SK-N-SH treated with all-trans-retinoic acid at 6 μM for 48 hours (cell line): ENCODE measurements at regions not wholly inside any gene's neighbourhood (a gene's known extent, or its start where the extent isn't known, plus 50 kb on each side); places are given as distances from the start of the nearest gene placed in this dataset.

Experiments
- ATAC-seq: fragments of 200-7000 bp; cut with Tn5 transposase; 3 replicates; pipeline ENCODE4 v1.9.1; 2020; ENCODE audit warnings: mild to moderate bottlenecking, moderate library complexity
- ARNTL ChIP-seq: fragments of 450-650 bp; formaldehyde crosslinking; IDR thresholded peaks from 2 replicates; pipeline ENCODE4 v1.5.0; 2020; ENCODE audit warnings: low read depth, mild to moderate bottlenecking, moderate library complexity, borderline replicate concordance
- BACH2 ChIP-seq: fragments of 250-450 bp; sonication (Bioruptor Pico); IDR thresholded peaks from 2 replicates; pipeline ENCODE4 v1.9.0; 2021; ENCODE audit warnings: mild to moderate bottlenecking, borderline replicate concordance
- CREB5 ChIP-seq: fragments of 250-450 bp; sonication (Bioruptor Pico); IDR thresholded peaks from 2 replicates; pipeline ENCODE4 v1.5.1; 2020; ENCODE audit warnings: low read depth, mild to moderate bottlenecking, moderate library complexity
- CSDC2 ChIP-seq: fragments of 250-450 bp; sonication (Bioruptor Pico); IDR thresholded peaks from 2 replicates; pipeline ENCODE4 v1.5.0; 2020; ENCODE audit warnings: mild to moderate bottlenecking, moderate library complexity
- ESRRG ChIP-seq: fragments of 250-450 bp; sonication (Bioruptor Pico); IDR thresholded peaks from 2 replicates; pipeline ENCODE4 v1.6.1; 2021; ENCODE audit warnings: mild to moderate bottlenecking
- GLIS3 ChIP-seq: fragments of 250-450 bp; sonication (Bioruptor Pico); IDR thresholded peaks from 2 replicates; pipeline ENCODE4 v1.5.0; 2020; ENCODE audit warnings: mild to moderate bottlenecking, moderate library complexity
- ISL1 ChIP-seq: fragments of 250-450 bp; sonication (Bioruptor Pico); IDR thresholded peaks from 2 replicates; pipeline ENCODE4 v2.1.2; 2022; ENCODE audit warnings: mild to moderate bottlenecking, moderate library complexity
- OSR1 ChIP-seq: fragments of 250-450 bp; sonication (Bioruptor Pico); IDR thresholded peaks from 2 replicates; pipeline ENCODE4 v1.8.0; 2022; ENCODE audit warnings: moderate library complexity, mild to moderate bottlenecking, inconsistent platforms
- PPARA ChIP-seq: fragments of 250-450 bp; sonication (Bioruptor Pico); IDR thresholded peaks from 2 replicates; pipeline ENCODE4 v1.5.0; 2020; ENCODE audit warnings: mild to moderate bottlenecking, borderline replicate concordance
- SNAI2 ChIP-seq: fragments of 250-450 bp; sonication (Bioruptor Pico); IDR thresholded peaks from 2 replicates; pipeline ENCODE4 v1.5.0; 2020; ENCODE audit warnings: mild to moderate bottlenecking, moderate library complexity
- TCF4 ChIP-seq: fragments of 250-450 bp; sonication (Bioruptor Pico); IDR thresholded peaks from 2 replicates; pipeline ENCODE4 v1.8.0; 2021; ENCODE audit warnings: mild to moderate bottlenecking, moderate library complexity, borderline replicate concordance
- TOX ChIP-seq: fragments of 250-450 bp; sonication (Bioruptor Pico); IDR thresholded peaks from 2 replicates; pipeline ENCODE4 v1.8.0; 2021; ENCODE audit warnings: mild to moderate bottlenecking, moderate library complexity, borderline replicate concordance
- TSHZ2 ChIP-seq: fragments of 250-450 bp; sonication (Bioruptor Pico); IDR thresholded peaks from 2 replicates; pipeline ENCODE4 v1.5.0; 2020; ENCODE audit warnings: mild to moderate bottlenecking, moderate library complexity
- ZC3H10 ChIP-seq: fragments of 250-450 bp; sonication (Bioruptor Pico); IDR thresholded peaks from 2 replicates; pipeline ENCODE4 v1.5.1; 2021; ENCODE audit warnings: mild to moderate bottlenecking, moderate library complexity
- ZFP3 ChIP-seq: fragments of 250-450 bp; sonication (Bioruptor Pico); IDR thresholded peaks from 2 replicates; pipeline ENCODE4 v1.5.0; 2020; ENCODE audit warnings: mild to moderate bottlenecking, moderate library complexity
- ZFP30 ChIP-seq: fragments of 450-650 bp; formaldehyde crosslinking; IDR thresholded peaks from 2 replicates; pipeline ENCODE4 v1.5.0; 2022; ENCODE audit warnings: mild to moderate bottlenecking, moderate library complexity
- ZNF565 ChIP-seq: fragments of 450-650 bp; formaldehyde crosslinking; conservative IDR thresholded peaks from 2 replicates; pipeline ENCODE4 v1.5.0; 2020; ENCODE audit warnings: low read depth, mild to moderate bottlenecking, moderate library complexity
- ZNF70 ChIP-seq: fragments of 450-650 bp; formaldehyde crosslinking; IDR thresholded peaks from 2 replicates; pipeline ENCODE4 v1.5.0; 2020; ENCODE audit warnings: mild to moderate bottlenecking, moderate library complexity
- ZNF8 ChIP-seq: fragments of 450-650 bp; formaldehyde crosslinking; IDR thresholded peaks from 2 replicates; pipeline ENCODE4 v1.5.0; 2020; ENCODE audit warnings: mild to moderate bottlenecking, moderate library complexity
- TF ChIP-seq, protein P1 (sequence below): fragments of 250-450 bp; sonication (Bioruptor Pico); IDR thresholded peaks from 2 replicates; pipeline ENCODE4 v1.8.0; 2020; ENCODE audit warnings: mild to moderate bottlenecking, moderate library complexity, borderline replicate concordance
- TF ChIP-seq, protein P2 (sequence below): fragments of 250-450 bp; sonication (Bioruptor Pico); IDR thresholded peaks from 2 replicates; pipeline ENCODE4 v1.5.1; 2021; ENCODE audit warnings: mild to moderate bottlenecking, moderate library complexity

DNA sequence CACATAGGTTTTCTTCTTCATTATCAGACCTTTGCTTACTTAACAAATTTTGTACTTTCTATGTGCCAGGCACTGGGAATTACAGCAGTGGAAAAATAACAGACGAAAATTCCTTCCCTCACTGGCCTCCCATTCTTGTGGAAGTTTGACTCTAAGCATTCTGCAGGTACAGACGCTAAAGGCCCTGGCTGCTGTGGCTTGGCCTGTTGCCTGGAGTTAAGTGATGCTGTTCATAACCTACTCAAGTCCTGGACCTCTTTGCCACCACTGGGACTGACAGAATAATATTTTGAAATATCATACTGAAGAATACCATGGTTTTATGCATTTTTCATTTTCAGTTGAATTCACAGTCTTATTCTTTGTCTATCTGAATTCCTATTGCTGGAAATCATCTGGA is 97.3 kb upstream of the SPATA31C2 start:
- ATAC-seq: no peak
- TF ChIP-seq BACH2 (CRISPR knock-in tag) (no peak), TCF4 (CRISPR knock-in tag) (no peak), ZNF8 (CRISPR knock-in tag) (no peak), ZFP30 (CRISPR knock-in tag) (no peak), ISL1 (CRISPR knock-in tag) (peak; percentile 39; the same call in 1 of the 2 replicates), ARNTL (no peak)
- TF ChIP-seq, protein P1, sequence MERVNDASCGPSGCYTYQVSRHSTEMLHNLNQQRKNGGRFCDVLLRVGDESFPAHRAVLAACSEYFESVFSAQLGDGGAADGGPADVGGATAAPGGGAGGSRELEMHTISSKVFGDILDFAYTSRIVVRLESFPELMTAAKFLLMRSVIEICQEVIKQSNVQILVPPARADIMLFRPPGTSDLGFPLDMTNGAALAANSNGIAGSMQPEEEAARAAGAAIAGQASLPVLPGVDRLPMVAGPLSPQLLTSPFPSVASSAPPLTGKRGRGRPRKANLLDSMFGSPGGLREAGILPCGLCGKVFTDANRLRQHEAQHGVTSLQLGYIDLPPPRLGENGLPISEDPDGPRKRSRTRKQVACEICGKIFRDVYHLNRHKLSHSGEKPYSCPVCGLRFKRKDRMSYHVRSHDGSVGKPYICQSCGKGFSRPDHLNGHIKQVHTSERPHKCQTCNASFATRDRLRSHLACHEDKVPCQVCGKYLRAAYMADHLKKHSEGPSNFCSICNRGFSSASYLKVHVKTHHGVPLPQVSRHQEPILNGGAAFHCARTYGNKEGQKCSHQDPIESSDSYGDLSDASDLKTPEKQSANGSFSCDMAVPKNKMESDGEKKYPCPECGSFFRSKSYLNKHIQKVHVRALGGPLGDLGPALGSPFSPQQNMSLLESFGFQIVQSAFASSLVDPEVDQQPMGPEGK: no peak

DNA sequence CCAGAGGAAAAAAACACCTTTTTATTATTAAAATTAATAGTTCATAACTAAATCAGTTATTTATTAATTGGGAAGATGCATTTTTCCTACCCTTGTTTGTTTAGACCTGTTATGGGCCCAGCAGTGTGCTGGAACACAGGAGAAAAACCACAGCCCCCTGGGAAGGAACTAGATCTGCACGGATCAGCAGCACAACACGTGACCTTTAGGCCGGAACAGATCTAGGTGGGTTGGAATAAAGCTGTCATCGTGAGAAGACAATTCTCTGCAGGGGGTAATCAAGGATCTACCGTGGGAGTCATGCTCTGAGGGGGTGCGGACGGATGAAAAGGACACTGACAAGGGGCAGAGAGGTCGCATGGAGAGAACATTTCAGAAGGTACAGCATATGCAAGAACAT is 95.8 kb upstream of the SPATA31C2 start:
- ATAC-seq: no peak
- TF ChIP-seq TSHZ2 (CRISPR knock-in tag): no peak
- TF ChIP-seq ZNF565 (CRISPR knock-in tag): no peak
- TF ChIP-seq, protein P2, sequence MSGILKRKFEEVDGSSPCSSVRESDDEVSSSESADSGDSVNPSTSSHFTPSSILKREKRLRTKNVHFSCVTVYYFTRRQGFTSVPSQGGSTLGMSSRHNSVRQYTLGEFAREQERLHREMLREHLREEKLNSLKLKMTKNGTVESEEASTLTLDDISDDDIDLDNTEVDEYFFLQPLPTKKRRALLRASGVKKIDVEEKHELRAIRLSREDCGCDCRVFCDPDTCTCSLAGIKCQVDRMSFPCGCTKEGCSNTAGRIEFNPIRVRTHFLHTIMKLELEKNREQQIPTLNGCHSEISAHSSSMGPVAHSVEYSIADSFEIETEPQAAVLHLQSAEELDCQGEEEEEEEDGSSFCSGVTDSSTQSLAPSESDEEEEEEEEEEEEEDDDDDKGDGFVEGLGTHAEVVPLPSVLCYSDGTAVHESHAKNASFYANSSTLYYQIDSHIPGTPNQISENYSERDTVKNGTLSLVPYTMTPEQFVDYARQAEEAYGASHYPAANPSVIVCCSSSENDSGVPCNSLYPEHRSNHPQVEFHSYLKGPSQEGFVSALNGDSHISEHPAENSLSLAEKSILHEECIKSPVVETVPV: no peak
- TF ChIP-seq CREB5 (CRISPR knock-in tag): no peak
- no peak for TF ChIP-seq BACH2 (CRISPR knock-in tag)
- TF ChIP-seq ZFP3 (CRISPR knock-in tag): no peak
- TF ChIP-seq TCF4 (CRISPR knock-in tag): no peak

DNA sequence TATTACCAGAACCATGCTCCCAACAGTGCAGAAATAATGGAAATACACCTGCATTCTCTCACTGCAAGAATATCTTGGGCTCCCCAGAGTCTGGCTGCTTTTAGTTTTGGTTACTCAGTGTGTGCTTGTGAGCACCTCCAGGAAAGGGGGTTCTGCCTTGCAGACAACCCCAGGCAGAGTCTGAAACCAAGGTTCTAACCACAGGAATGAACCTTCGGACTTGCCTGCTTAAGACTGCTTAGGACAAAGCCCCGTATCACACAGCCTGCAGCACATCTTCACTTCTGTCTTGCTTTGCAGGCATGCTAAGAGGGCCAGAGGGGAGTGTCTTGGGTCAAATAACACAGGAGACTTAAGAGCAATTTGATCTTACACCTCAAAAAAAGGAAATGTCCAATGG is 94.8 kb upstream of the SPATA31C2 start:
- TF ChIP-seq SNAI2 (CRISPR knock-in tag): no peak
- TF ChIP-seq, protein P2: no peak
- no peak for TF ChIP-seq TSHZ2 (CRISPR knock-in tag)
- TF ChIP-seq TCF4 (CRISPR knock-in tag): no peak
- TF ChIP-seq CSDC2 (CRISPR knock-in tag): no peak
- TF ChIP-seq CREB5 (CRISPR knock-in tag): no peak
- TF ChIP-seq ISL1 (CRISPR knock-in tag): no peak
- no peak for TF ChIP-seq ARNTL
- TF ChIP-seq, protein P1: no peak
- TF ChIP-seq ZFP30 (CRISPR knock-in tag): no peak
- no peak for TF ChIP-seq ZNF70 (CRISPR knock-in tag)
- no peak for TF ChIP-seq OSR1 (CRISPR knock-in tag)
- TF ChIP-seq PPARA (CRISPR knock-in tag): no peak
- TF ChIP-seq GLIS3: no peak
- TF ChIP-seq ZC3H10 (CRISPR knock-in tag): no peak
- TF ChIP-seq ESRRG (CRISPR knock-in tag): no peak
- no peak for TF ChIP-seq ZFP3 (CRISPR knock-in tag)
- no peak for TF ChIP-seq ZNF8 (CRISPR knock-in tag)
- no peak for TF ChIP-seq ZNF565 (CRISPR knock-in tag)
- no peak for TF ChIP-seq TOX (CRISPR knock-in tag)
- ATAC-seq: no peak
